ENCODE measurements at regions not wholly inside any gene's neighbourhood (a gene's known extent, or its start where the extent isn't known, plus 50 kb on each side); places are given as distances from the start of the nearest gene placed in this dataset.

DNA sequence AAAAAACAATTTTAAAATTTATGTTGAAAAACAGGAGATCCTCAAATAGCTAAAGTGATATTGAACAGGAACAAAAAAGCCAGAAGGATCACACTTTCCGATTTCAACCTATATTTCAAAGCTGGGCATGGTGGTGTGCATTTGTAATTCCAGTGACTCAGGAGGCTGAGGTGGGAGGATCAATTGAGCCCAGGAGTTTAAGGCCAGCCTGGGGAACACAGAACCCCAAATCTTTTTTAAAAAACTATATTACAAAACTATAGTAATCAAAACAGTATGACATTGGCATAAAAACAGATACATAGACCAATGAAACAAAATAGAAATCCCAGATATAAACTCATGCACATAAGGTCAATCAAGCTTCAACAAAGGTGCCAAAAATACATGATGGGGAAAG, 68.4 kb downstream of the MEX3B start:
- no peak overlapping the region for H2AFZ ChIP-seq (ENCODE audit: low read depth)
- H3K36me3 ChIP-seq (ENCODE audit: insufficient read depth): no peaks in the 10 kb centered on the region
- no peaks in the 10 kb centered on the region for H3K27me3 ChIP-seq (ENCODE audit: insufficient read depth, low read depth)
- H3K4me1 ChIP-seq (ENCODE audit: low read depth, poor library complexity, severe bottlenecking): no peaks in the 10 kb centered on the region
- TF ChIP-seq, protein P1, sequence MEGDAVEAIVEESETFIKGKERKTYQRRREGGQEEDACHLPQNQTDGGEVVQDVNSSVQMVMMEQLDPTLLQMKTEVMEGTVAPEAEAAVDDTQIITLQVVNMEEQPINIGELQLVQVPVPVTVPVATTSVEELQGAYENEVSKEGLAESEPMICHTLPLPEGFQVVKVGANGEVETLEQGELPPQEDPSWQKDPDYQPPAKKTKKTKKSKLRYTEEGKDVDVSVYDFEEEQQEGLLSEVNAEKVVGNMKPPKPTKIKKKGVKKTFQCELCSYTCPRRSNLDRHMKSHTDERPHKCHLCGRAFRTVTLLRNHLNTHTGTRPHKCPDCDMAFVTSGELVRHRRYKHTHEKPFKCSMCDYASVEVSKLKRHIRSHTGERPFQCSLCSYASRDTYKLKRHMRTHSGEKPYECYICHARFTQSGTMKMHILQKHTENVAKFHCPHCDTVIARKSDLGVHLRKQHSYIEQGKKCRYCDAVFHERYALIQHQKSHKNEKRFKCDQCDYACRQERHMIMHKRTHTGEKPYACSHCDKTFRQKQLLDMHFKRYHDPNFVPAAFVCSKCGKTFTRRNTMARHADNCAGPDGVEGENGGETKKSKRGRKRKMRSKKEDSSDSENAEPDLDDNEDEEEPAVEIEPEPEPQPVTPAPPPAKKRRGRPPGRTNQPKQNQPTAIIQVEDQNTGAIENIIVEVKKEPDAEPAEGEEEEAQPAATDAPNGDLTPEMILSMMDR (conservative IDR thresholded peaks at IDR 0.05; ENCODE audit: low read depth, low read length): no peak
- no peak overlapping the region for H3K27ac ChIP-seq
- no peaks in the 10 kb centered on the region for H3K79me2 ChIP-seq (ENCODE audit: insufficient read depth, low read depth)
- no peaks in the 10 kb centered on the region for H4K20me1 ChIP-seq (ENCODE audit: insufficient read depth)
- no peak overlapping the region for H3K4me2 ChIP-seq
- no peak overlapping the region for H3K9ac ChIP-seq
- H3K4me3 ChIP-seq (IDR thresholded peaks at IDR 0.05; ENCODE audit: insufficient read depth, low read depth, low read length): no peak overlapping the region

DNA sequence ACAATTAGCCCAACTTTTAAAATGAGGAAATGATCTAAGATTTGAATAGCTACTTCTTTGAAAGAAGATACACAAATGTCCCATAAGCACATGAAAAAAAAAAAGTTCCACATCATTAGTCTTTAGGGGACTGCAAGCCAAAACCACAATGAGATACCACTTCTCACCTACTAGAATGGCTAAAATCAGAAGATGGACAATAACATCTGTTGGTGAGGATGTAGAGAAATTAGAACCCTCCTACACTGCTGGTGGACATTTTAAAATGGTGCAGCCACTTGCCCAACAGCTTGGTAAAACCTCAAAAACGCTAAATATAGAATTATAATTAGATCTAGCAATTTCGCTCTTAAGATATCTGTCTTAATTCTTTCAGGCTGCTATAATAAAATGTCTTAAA, 77.1 kb downstream of the MEX3B start:
- Histone ChIP-seq H3K9ac (no peak overlapping the region), H3K27me3 (ENCODE audit: insufficient read depth, low read depth) (no peaks in the 10 kb centered on the region), H3K4me2 (no peak overlapping the region), H3K27ac (no peak overlapping the region), H3K36me3 (ENCODE audit: insufficient read depth) (no peaks in the 10 kb centered on the region), H3K4me3 (IDR thresholded peaks at IDR 0.05; ENCODE audit: insufficient read depth, low read depth, low read length) (no peak overlapping the region), H3K79me2 (ENCODE audit: insufficient read depth, low read depth) (no peaks in the 10 kb centered on the region), H2AFZ (ENCODE audit: low read depth) (no peak overlapping the region), H3K4me1 (ENCODE audit: low read depth, poor library complexity, severe bottlenecking) (no peaks in the 10 kb centered on the region), H4K20me1 (ENCODE audit: insufficient read depth) (no peaks in the 10 kb centered on the region)
- TF ChIP-seq, protein P1 (conservative IDR thresholded peaks at IDR 0.05; ENCODE audit: low read depth, low read length): no peak

DNA sequence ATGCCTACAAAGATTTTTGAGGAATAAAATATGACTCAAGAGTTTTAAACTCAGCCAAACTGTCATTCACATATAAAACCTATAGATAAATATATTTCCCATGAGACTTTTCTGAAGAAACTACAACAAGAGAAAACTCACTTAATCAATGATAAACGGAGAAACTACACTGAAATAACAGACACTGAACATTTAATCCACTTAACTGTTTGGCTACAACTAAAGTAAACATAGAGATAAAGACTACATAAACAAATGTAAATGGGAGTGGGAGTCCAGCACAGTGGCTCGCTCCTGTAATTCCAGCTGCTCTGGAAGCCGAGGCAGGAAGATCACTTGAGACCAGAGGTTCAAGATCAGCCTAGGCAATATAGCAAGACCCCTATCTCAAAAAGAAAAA, 79.2 kb downstream of the MEX3B start:
- Histone ChIP-seq H3K9ac (no peak overlapping the region), H3K4me3 (IDR thresholded peaks at IDR 0.05; ENCODE audit: insufficient read depth, low read depth, low read length) (no peak overlapping the region), H3K27ac (no peak overlapping the region), H3K36me3 (ENCODE audit: insufficient read depth) (no peaks in the 10 kb centered on the region), H2AFZ (ENCODE audit: low read depth) (no peak overlapping the region), H3K27me3 (ENCODE audit: insufficient read depth, low read depth) (no peaks in the 10 kb centered on the region), H3K4me1 (ENCODE audit: low read depth, poor library complexity, severe bottlenecking) (no peaks in the 10 kb centered on the region), H4K20me1 (ENCODE audit: insufficient read depth) (no peaks in the 10 kb centered on the region), H3K79me2 (ENCODE audit: insufficient read depth, low read depth) (no peaks in the 10 kb centered on the region), H3K4me2 (no peak overlapping the region)
- TF ChIP-seq, protein P1 (conservative IDR thresholded peaks at IDR 0.05; ENCODE audit: low read depth, low read length): no peak

DNA sequence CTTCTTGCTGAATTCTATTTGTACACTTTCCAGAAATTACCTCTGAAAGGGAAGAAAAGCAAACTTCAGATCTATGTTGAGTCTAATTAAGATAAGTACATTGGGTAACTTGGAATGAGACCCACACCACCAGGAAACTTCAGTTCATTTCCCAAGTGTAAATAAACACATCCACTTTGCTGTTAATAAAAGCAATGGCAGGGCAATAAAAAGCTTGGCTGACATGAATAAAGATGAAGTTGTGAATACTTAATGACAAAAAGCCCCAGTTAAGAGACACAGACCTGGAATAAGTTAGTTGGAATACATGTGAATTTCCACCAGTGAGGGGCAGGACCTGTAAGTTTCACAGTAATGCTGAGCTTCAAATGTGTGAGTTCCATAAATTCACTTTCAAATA, 83.3 kb downstream of the MEX3B start:
- no peak overlapping the region for H3K4me2 ChIP-seq
- H3K36me3 ChIP-seq (ENCODE audit: insufficient read depth): no peaks in the 10 kb centered on the region
- no peak overlapping the region for H3K4me3 ChIP-seq (IDR thresholded peaks at IDR 0.05; ENCODE audit: insufficient read depth, low read depth, low read length)
- no peak overlapping the region for H3K27ac ChIP-seq
- TF ChIP-seq, protein P1 (conservative IDR thresholded peaks at IDR 0.05; ENCODE audit: low read depth, low read length): no peak
- H3K27me3 ChIP-seq (ENCODE audit: insufficient read depth, low read depth): no peaks in the 10 kb centered on the region
- no peaks in the 10 kb centered on the region for H4K20me1 ChIP-seq (ENCODE audit: insufficient read depth)
- no peaks in the 10 kb centered on the region for H3K79me2 ChIP-seq (ENCODE audit: insufficient read depth, low read depth)
- H3K9ac ChIP-seq: no peak overlapping the region
- H3K4me1 ChIP-seq (ENCODE audit: low read depth, poor library complexity, severe bottlenecking): no peaks in the 10 kb centered on the region
- no peak overlapping the region for H2AFZ ChIP-seq (ENCODE audit: low read depth)

DNA sequence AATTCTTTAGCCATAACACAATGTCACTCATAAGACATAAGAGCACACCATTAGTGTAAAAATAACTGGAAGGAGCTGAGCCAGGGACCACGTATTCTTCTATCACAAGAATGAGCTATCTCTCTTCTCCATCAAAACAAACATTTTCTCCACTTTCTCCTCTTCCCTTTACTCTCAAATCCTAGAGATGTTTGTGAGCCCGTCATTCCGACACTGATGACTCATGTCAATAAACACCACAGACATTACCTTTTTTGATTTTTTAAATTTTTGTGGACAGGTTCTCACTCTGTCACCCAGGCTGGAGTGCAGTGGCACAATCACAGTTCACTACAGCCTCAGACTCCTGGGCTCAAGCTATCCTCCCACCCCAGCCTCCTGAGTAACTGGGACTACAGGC, 86.6 kb downstream of the MEX3B start:
- TF ChIP-seq, protein P1 (conservative IDR thresholded peaks at IDR 0.05; ENCODE audit: low read depth, low read length): no peak
- Histone ChIP-seq H3K36me3 (ENCODE audit: insufficient read depth) (no peaks in the 10 kb centered on the region), H3K9ac (no peak overlapping the region), H3K27me3 (ENCODE audit: insufficient read depth, low read depth) (no peaks in the 10 kb centered on the region), H3K4me2 (no peak overlapping the region), H2AFZ (ENCODE audit: low read depth) (no peak overlapping the region), H3K4me3 (IDR thresholded peaks at IDR 0.05; ENCODE audit: insufficient read depth, low read depth, low read length) (no peak overlapping the region), H3K27ac (no peak overlapping the region), H4K20me1 (ENCODE audit: insufficient read depth) (no peaks in the 10 kb centered on the region), H3K79me2 (ENCODE audit: insufficient read depth, low read depth) (no peaks in the 10 kb centered on the region), H3K4me1 (ENCODE audit: low read depth, poor library complexity, severe bottlenecking) (no peaks in the 10 kb centered on the region)

All from KMS-11 (cell line).